ENCODE measurements at regions not wholly inside any gene's neighbourhood (a gene's known extent, or its start where the extent isn't known, plus 50 kb on each side); places are given as distances from the start of the nearest gene placed in this dataset.

DNA sequence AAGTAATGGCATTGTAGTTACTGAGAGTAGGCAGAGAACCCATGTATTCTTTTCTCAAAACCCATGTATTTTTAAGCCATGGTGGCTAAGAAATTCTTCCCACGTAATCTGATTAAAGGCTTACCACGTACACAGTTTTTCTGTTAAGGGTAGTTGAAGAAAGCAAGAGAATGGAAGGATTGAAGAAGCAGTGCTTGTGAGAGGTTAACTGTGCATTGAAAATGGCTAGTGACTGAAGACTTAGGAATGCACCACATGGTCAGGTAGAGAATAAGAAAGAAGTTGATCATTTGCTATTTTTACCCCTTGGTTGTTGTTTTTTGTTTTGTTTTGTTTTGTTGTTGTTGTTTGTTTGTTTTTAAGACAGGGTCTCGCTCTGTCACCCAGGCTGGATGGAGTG, 178.9 kb upstream of the SNX7 start:
- DNase-seq (ENCODE audit: low read depth, low spot score) (no peak), FAIRE-seq (no peak), ATAC-seq (no peak)
- H2AFZ ChIP-seq (ENCODE audit: control insufficient read depth, low read depth, low read length) = no peak overlapping the region
- no peaks in the 10 kb centered on the region for H4K20me1 ChIP-seq (ENCODE audit: control insufficient read depth, insufficient read depth)
- intact Hi-C loops (cut with micrococcal nuclease; ENCODE audit: unreplicated experiment) (no loop called here), in situ Hi-C loops (cut with MboI) (no loop called here)
- H3K4me1 ChIP-seq (ENCODE audit: control insufficient read depth, insufficient read depth, low read length) = no peaks in the 10 kb centered on the region
- no peak overlapping the region for H3K27ac ChIP-seq (ENCODE audit: control insufficient read depth, insufficient read depth)
- CTCF ChIA-PET = no interaction called here
- H3K36me3 ChIP-seq (ENCODE audit: control insufficient read depth in 2 of 2, insufficient read depth in 2 of 2, low read length in 1 of 2) = no peaks in the 10 kb centered on the region
- POLR2A ChIA-PET = no interaction called here
- SMC1A ChIA-PET (ENCODE audit: uncharacterized antibody, unreplicated experiment) = interaction anchor here (0.7 kb wide), 1 partner anchor 14 kb away, joined by 4 read pairs; no protein-coding TSS in a partner anchor
- H3K79me2 ChIP-seq (ENCODE audit: control insufficient read depth, insufficient read depth, low read length) = no peaks in the 10 kb centered on the region
- no peaks in the 10 kb centered on the region for H3K27me3 ChIP-seq (replicated peaks in 1 of 2; ENCODE audit: control insufficient read depth in 2 of 2, insufficient read depth in 2 of 2, low read length in 1 of 2)
- TF ChIP-seq NFXL1 (IDR thresholded peaks at IDR 0.05; ENCODE audit: borderline replicate concordance) (no peak), SUZ12 (IDR thresholded peaks at IDR 0.05; ENCODE audit: unreplicated experiment) (no peak), CBX3 (IDR thresholded peaks at IDR 0.05; ENCODE audit: borderline replicate concordance, low read depth) (no peak), TCF7 (IDR thresholded peaks at IDR 0.05; ENCODE audit: borderline replicate concordance) (no peak), GATAD2B (conservative IDR thresholded peaks at IDR 0.05; ENCODE audit: low read depth) (no peak), TARDBP (IDR thresholded peaks at IDR 0.05; ENCODE audit: borderline replicate concordance) (no peak)
- TF ChIP-seq, protein P1, sequence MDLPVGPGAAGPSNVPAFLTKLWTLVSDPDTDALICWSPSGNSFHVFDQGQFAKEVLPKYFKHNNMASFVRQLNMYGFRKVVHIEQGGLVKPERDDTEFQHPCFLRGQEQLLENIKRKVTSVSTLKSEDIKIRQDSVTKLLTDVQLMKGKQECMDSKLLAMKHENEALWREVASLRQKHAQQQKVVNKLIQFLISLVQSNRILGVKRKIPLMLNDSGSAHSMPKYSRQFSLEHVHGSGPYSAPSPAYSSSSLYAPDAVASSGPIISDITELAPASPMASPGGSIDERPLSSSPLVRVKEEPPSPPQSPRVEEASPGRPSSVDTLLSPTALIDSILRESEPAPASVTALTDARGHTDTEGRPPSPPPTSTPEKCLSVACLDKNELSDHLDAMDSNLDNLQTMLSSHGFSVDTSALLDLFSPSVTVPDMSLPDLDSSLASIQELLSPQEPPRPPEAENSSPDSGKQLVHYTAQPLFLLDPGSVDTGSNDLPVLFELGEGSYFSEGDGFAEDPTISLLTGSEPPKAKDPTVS (IDR thresholded peaks at IDR 0.05; ENCODE audit: low read depth, low read length) = no peak
- TF ChIP-seq, protein P2, sequence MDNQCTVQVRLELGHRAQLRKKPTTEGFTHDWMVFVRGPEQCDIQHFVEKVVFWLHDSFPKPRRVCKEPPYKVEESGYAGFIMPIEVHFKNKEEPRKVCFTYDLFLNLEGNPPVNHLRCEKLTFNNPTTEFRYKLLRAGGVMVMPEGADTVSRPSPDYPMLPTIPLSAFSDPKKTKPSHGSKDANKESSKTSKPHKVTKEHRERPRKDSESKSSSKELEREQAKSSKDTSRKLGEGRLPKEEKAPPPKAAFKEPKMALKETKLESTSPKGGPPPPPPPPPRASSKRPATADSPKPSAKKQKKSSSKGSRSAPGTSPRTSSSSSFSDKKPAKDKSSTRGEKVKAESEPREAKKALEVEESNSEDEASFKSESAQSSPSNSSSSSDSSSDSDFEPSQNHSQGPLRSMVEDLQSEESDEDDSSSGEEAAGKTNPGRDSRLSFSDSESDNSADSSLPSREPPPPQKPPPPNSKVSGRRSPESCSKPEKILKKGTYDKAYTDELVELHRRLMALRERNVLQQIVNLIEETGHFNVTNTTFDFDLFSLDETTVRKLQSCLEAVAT (IDR thresholded peaks at IDR 0.05) = no peak
- TF ChIP-seq, protein P3, sequence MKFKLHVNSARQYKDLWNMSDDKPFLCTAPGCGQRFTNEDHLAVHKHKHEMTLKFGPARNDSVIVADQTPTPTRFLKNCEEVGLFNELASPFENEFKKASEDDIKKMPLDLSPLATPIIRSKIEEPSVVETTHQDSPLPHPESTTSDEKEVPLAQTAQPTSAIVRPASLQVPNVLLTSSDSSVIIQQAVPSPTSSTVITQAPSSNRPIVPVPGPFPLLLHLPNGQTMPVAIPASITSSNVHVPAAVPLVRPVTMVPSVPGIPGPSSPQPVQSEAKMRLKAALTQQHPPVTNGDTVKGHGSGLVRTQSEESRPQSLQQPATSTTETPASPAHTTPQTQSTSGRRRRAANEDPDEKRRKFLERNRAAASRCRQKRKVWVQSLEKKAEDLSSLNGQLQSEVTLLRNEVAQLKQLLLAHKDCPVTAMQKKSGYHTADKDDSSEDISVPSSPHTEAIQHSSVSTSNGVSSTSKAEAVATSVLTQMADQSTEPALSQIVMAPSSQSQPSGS (IDR thresholded peaks at IDR 0.05; ENCODE audit: low read length) = no peak
- RAD21 ChIA-PET (ENCODE audit: unreplicated experiment) = no interaction called here
- no TSS peak for BruUV-seq (replicated peaks)
- no peaks in the 10 kb centered on the region for H3K9me3 ChIP-seq (replicated peaks; ENCODE audit: control insufficient read depth, insufficient read depth, low read length)
- H3K4me2 ChIP-seq (ENCODE audit: control insufficient read depth, insufficient read depth) = no peak overlapping the region
- H3K9ac ChIP-seq (ENCODE audit: control insufficient read depth, insufficient read depth, low read length) = no peak overlapping the region
- H3K4me3 ChIP-seq = no peak overlapping the region
- 22% methylated on average over 3 of the region's 3 CpGs for WGBS (ENCODE audit: insufficient coverage, insufficient replicate concordance, low lambda C conversion rate, missing lambda C conversion rate)

Measured in GM12878 (cell line).